ENCODE measurements at regions not wholly inside any gene's neighbourhood (a gene's known extent, or its start where the extent isn't known, plus 50 kb on each side); places are given as distances from the start of the nearest gene placed in this dataset.

DNA sequence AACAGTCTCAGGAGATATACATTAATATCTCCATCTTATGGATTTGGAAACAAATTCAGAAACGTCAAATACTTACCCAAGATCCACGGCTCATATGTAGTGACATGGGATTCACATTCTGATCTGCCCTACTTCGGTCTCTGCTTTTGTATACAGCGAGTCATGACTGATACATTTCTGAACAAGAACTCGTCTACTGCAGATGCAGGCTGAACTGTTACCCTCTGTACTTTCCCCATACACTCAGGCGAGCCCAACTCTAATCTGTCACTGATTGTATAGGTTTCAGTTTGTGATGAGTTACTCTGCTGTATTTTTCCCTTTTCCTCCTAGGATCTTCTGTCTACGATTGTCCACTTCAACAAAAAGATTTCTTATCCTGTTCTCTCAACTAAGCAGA lies 441.6 kb downstream of the CCDC91 start:
- intact Hi-C loops (cut with micrococcal nuclease), result no loop called here
- Mint-ChIP-seq H3K27me3 (no peaks in the 10 kb centered on the region), H3K27ac (no peak overlapping the region), H3K4me3 (no peak overlapping the region), H3K36me3 (ENCODE audit: low read depth) (no peaks in the 10 kb centered on the region), H3K4me1 (no peaks in the 10 kb centered on the region), H3K9me3 (no peaks in the 10 kb centered on the region)
- no peak for DNase-seq

DNA sequence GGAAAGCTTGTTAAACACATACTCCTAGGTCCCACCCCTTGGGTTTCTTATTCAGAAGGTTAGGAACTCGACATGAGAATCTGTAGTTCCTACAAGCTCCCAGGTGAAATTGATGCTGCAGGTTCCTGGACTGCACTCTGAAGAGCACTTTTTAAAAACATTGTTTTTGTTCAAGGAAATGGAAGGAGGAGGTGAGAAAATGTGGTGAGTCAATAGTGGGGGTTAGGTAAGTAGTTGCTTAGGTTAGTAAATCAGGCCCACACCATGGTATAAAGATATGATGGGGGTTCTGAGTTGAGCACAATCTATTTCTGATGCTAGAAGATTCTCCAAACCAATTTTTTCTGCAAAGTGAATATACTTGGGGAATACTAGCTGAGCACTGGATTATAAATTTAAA lies 450.3 kb downstream of the CCDC91 start:
- no peaks in the 10 kb centered on the region for H3K9me3 Mint-ChIP-seq
- H3K27ac Mint-ChIP-seq, result no peak overlapping the region
- no peak for DNase-seq
- intact Hi-C loops (cut with micrococcal nuclease), result no loop called here
- no peak overlapping the region for H3K4me3 Mint-ChIP-seq
- no peaks in the 10 kb centered on the region for H3K36me3 Mint-ChIP-seq (ENCODE audit: low read depth)
- no peaks in the 10 kb centered on the region for H3K4me1 Mint-ChIP-seq
- no peaks in the 10 kb centered on the region for H3K27me3 Mint-ChIP-seq

DNA sequence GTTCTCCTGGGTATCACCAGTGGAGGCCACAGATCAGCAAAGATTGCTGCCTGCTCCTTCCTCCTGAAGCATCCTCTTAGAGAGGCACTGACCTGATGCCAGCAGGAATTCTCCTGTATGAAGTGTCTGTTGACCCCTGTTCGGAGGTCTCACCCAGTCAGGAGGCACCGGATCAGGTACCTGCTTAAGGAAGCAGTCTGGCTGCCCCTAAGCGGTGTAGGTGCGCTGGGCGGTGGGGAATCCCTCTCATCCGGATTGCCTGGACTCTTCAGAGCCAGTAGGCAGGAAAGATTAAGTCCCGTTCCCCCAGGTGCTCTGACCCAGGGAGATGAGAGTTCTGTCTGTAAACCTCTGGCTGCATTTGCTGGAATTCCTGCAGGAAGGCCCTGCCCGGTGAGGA lies 455.2 kb downstream of the CCDC91 start:
- Mint-ChIP-seq H3K36me3 (ENCODE audit: low read depth) (no peaks in the 10 kb centered on the region), H3K4me1 (no peaks in the 10 kb centered on the region), H3K27ac (no peak overlapping the region), H3K9me3 (no peaks in the 10 kb centered on the region), H3K27me3 (no peaks in the 10 kb centered on the region), H3K4me3 (no peak overlapping the region)
- intact Hi-C loops (cut with micrococcal nuclease), result no loop called here
- DNase-seq, result no peak

DNA sequence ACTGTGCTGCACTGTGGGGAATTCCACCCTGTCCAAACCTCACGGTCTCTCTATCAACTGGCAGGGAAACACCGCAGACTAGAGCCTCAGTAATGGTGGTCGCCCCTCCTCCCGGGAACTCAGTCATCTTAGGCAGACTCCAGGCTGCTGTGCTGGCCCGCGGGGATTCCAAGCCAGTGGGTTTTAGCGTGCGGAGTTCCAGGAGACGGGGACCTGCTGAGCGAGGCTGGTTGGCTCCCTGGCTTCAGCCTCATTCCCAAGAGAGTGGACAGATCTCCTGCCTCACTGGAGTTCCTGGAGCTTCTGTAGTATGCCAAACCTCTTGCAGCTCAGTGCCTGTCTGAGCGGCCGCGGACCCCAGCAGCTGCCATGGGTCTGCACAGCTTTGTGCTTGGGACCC lies 455.6 kb downstream of the CCDC91 start:
- Mint-ChIP-seq H3K36me3 (ENCODE audit: low read depth) (no peaks in the 10 kb centered on the region), H3K27me3 (no peaks in the 10 kb centered on the region), H3K27ac (no peak overlapping the region), H3K4me3 (no peak overlapping the region), H3K9me3 (no peaks in the 10 kb centered on the region), H3K4me1 (no peaks in the 10 kb centered on the region)
- intact Hi-C loops (cut with micrococcal nuclease), result no loop called here
- no peak for DNase-seq

DNA sequence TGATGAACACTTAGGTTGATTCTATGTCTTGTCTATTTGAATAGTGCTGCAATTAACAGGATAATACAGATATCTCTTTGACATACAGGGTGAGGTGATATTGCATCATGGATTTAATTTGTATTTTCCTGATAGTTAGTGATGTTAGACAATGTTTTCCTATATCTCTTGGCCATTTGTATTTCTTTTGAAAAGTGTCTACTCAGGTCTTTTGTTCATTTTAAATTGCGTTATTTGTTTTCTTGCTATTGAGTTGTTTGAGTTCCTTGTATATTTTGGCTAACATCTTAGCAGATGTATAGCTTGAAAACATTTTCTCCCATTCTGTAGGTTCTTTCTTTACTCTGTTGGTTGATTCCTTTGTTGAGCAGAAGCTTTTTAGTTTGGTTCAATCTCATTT lies 460.6 kb downstream of the CCDC91 start:
- H3K9me3 Mint-ChIP-seq, result peaks cover 3% of the 10 kb centered on the region
- H3K27me3 Mint-ChIP-seq, result no peaks in the 10 kb centered on the region
- H3K4me1 Mint-ChIP-seq, result no peaks in the 10 kb centered on the region
- no peak overlapping the region for H3K4me3 Mint-ChIP-seq
- H3K27ac Mint-ChIP-seq, result no peak overlapping the region
- no peak for DNase-seq
- intact Hi-C loops (cut with micrococcal nuclease), result no loop called here
- H3K36me3 Mint-ChIP-seq (ENCODE audit: low read depth), result no peaks in the 10 kb centered on the region

DNA sequence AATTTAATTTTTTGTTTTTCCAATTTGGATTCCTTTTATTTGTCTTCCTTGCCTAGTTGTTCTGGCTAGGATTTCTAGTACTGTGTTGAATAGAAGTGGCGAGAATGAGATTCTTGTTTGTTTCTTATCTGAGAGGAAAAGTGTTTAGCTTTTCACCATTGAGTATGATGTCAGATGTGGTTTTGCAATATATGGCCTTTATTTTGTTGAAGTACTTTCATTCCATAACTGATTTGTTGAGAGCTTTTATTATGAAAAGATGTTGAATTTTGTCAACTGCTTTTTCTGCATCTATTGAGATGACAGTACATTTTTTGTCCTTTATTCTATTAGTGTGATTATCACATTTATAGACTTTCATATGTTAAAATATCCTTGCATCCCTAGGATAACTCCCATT lies 462.0 kb downstream of the CCDC91 start:
- Mint-ChIP-seq H3K27ac (no peak overlapping the region), H3K36me3 (ENCODE audit: low read depth) (no peaks in the 10 kb centered on the region), H3K4me3 (no peak overlapping the region), H3K4me1 (no peaks in the 10 kb centered on the region), H3K9me3 (peaks cover 3% of the 10 kb centered on the region), H3K27me3 (no peaks in the 10 kb centered on the region)
- intact Hi-C loops (cut with micrococcal nuclease), result no loop called here
- no peak for DNase-seq

DNA sequence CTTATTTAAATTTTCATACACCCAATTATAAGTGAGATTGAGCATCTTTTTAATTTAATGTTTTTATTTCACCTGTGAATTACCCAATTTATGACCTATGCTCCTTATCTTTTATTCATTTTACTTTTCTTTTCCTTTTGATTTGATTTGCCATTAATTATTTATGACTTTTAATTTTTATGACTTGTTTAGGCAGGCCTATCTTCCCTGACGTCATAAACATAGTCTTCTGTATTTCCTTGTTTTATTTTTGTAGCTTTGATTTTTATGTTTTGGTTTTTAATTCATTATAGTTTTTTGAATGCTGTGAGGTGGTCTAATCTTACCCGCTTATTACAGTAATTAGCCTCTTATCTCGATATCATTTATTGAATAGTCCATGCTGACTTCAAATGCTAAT lies 467.1 kb upstream of the FAR2 start:
- Mint-ChIP-seq H3K4me1 (no peaks in the 10 kb centered on the region), H3K36me3 (ENCODE audit: low read depth) (no peaks in the 10 kb centered on the region), H3K27ac (no peak overlapping the region), H3K9me3 (no peaks in the 10 kb centered on the region), H3K4me3 (no peak overlapping the region), H3K27me3 (no peaks in the 10 kb centered on the region)
- intact Hi-C loops (cut with micrococcal nuclease), result no loop called here
- no peak for DNase-seq

DNA sequence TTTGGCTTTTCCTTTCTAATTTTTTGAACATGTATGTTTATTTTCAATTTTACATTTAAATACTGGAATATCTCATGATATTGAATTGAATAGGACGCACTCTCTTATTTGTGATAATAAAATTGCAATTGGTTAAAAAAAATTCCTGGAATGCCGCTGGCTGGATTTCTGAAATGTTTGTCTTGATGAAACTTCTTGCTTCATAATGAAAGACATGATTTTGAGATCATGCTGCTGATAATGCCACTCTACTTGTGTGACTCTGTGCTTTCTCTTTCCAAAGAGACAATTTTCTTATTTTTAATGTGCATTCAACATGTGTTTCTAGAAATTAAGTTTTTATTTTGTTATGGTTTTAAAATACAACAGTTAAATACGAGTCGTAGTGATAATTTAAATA lies 465.7 kb upstream of the FAR2 start:
- no peaks in the 10 kb centered on the region for H3K4me1 Mint-ChIP-seq
- intact Hi-C loops (cut with micrococcal nuclease), result no loop called here
- no peaks in the 10 kb centered on the region for H3K27me3 Mint-ChIP-seq

DNA sequence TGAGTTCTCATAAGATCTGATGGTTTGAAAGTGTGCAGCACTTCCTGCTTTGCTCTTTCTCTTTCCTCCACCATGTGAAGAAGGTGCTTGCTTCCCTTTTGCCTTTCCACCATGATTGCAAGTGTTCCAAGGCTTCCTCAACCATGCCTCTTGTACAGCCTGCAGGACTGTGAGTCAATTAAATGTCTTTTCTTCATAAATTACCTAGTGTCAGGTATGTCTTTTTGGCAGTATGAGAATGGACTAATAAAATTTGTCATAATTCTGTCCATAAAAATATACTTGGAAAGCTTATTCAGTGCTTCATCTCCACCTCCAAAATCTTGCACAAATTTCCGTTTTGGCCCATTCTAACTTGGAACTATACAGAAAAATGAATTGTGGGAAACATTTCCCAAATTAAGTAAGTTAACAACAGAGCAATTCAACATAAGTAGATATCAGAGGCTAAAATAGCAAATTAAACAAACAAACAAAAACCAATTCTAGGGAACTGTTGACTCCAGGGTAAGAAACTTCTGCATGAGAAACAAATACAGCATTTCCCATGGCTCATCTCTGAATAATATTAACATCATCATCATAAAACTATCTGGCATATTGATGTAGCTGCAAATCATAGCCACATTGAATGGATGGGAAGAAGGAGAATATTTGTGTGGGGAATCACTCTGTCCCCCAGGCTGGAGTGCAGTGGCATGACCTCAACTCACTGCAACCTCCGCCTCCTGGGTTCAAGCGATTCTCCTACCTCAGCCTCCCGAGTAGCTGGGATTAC lies 459.5 kb upstream of the FAR2 start:
- Mint-ChIP-seq H3K9me3 (no peaks in the 10 kb centered on the region), H3K27ac (no peak overlapping the region), H3K27me3 (no peaks in the 10 kb centered on the region), H3K36me3 (ENCODE audit: low read depth) (no peaks in the 10 kb centered on the region), H3K4me3 (no peak overlapping the region), H3K4me1 (no peaks in the 10 kb centered on the region)
- intact Hi-C loops (cut with micrococcal nuclease), result no loop called here
- no peak for DNase-seq

More for the DNA sequence above, 465.7 kb upstream of the FAR2 start:
- no peak for DNase-seq
- H3K4me3 Mint-ChIP-seq, result no peak overlapping the region
- H3K9me3 Mint-ChIP-seq, result no peaks in the 10 kb centered on the region
- no peak overlapping the region for H3K27ac Mint-ChIP-seq
- no peaks in the 10 kb centered on the region for H3K36me3 Mint-ChIP-seq (ENCODE audit: low read depth)

DNA sequence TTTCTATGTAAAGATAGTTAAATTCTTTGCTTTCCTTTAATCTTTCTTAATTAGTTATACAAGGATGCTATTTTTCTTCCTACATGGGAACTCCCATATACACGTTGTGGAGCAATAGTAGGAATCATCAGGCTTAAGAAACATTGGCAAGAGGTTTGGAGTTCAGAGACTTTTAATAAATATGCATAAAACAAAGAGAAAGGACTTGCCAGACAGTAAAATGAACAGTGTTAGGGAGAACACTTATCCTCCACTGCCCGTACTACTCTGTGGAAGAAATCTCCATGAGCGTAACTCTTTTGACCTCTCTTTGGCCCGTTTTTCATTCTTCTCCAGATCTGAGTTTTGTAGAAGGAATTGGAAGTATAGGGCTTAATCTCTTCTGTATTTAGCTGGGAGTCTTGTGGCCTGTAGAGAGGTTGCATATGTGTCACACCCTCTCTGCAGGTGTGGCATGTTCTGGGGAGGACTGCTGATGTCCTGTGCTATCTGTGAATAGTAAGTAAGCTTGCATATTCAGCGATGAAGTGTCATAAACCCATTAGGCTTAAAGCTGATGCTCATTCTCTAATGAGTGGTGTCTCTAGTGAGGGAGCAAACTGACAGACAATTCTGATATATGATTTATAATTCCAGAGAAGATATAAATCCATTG lies 455.4 kb upstream of the FAR2 start:
- DNase-seq, result no peak
- no peak overlapping the region for H3K4me3 Mint-ChIP-seq
- H3K27ac Mint-ChIP-seq, result no peak overlapping the region
- H3K4me1 Mint-ChIP-seq, result no peaks in the 10 kb centered on the region
- H3K27me3 Mint-ChIP-seq, result no peaks in the 10 kb centered on the region
- intact Hi-C loops (cut with micrococcal nuclease), result no loop called here
- H3K36me3 Mint-ChIP-seq (ENCODE audit: low read depth), result no peaks in the 10 kb centered on the region
- no peaks in the 10 kb centered on the region for H3K9me3 Mint-ChIP-seq

DNA sequence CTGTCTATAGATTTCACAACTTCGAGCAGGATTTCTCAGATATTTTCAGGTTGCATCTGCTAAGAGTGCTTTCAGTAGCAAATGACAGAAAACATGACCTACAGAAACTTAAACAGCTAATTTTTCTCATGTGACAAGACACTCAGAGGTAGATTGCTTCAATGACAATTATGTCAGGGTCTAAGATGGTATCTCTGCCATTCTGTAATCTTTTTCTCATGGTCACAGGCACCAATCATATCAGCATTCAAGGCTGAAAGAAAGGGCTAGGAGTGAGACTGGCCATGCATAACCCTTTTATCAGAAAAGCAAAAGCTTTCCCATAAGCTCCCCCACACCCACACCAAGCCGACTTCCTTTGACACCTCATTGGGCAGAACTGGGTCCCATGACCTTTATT lies 450.5 kb upstream of the FAR2 start:
- Mint-ChIP-seq H3K9me3 (no peaks in the 10 kb centered on the region), H3K27me3 (no peaks in the 10 kb centered on the region), H3K27ac (no peak overlapping the region), H3K36me3 (ENCODE audit: low read depth) (no peaks in the 10 kb centered on the region), H3K4me1 (no peaks in the 10 kb centered on the region), H3K4me3 (no peak overlapping the region)
- no peak for DNase-seq
- intact Hi-C loops (cut with micrococcal nuclease), result no loop called here

DNA sequence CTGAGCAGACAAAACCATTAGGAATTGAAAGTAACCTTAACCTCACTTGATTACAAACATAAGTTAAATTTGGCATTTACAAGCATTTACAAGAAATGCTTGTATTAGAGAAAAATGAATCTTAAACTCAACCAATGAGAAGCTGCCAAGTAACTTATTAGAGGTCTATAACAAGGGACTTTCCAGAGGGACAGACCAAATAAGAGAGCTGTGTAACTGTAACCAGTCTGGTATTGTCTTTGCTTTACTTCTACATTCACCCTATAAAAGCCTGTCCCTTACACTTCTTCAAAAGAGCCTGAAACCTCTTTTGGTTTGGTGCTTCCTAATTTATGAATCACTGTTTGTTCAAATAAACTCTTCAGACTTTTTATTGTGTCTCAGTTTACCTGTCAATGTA lies 450.0 kb upstream of the FAR2 start:
- Mint-ChIP-seq H3K36me3 (ENCODE audit: low read depth) (no peaks in the 10 kb centered on the region), H3K9me3 (no peaks in the 10 kb centered on the region), H3K4me3 (no peak overlapping the region), H3K27ac (no peak overlapping the region), H3K27me3 (no peaks in the 10 kb centered on the region), H3K4me1 (no peaks in the 10 kb centered on the region)
- intact Hi-C loops (cut with micrococcal nuclease), result no loop called here
- DNase-seq, result no peak

DNA sequence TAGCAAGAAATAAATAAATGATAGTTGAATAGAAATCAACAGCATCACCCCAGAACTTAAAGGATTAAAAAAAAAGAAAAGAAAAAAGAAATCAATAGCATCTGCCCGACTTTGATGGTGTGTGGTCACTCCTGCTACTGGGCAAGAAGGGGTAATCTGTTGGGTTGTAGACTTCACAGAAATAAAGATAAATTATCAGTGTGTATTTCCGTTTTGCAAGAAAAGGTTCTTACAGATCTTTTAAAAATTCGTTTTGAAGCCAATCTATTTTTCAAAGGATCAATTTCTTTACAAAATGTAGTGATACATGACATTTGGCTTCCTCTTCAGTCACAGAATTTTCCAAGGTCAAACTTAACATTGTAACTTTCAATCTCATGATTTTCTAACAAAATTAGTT lies 448.9 kb upstream of the FAR2 start:
- Mint-ChIP-seq H3K9me3 (no peaks in the 10 kb centered on the region), H3K4me3 (no peak overlapping the region), H3K27ac (no peak overlapping the region), H3K27me3 (no peaks in the 10 kb centered on the region), H3K36me3 (ENCODE audit: low read depth) (no peaks in the 10 kb centered on the region), H3K4me1 (no peaks in the 10 kb centered on the region)
- DNase-seq, result no peak
- intact Hi-C loops (cut with micrococcal nuclease), result no loop called here

DNA sequence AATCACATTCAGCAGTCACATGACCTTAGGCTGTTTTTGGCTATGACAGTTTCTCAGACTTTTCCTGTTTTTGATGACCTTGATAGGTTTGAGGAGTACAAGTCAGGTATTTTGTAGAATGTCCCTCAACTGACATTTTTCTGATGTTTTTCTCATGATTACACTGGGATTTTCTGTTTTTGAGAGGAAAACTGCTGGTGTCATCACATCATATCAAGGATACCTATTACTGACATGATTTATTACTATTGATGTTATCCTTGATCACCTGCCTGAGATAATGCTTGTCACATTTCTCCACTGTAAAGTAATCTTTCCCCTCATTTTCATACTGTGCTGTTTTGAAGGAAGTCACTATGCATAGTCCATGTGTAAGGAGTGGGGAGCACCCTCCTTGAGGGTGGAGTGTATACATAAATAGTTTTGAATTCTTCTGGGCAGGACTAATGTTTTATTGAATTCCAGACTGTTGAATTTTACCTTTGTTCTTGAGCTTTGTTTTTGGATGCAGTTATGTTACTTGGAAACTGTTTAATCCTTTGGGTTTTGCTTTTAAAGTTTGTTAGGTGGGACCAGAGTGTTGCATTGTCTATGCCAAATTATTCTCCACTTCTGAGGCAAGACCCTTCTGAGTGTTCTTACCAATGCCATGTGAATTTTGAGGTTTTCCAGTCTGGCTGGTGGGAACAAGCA lies 444.5 kb upstream of the FAR2 start:
- Mint-ChIP-seq H3K36me3 (ENCODE audit: low read depth) (no peaks in the 10 kb centered on the region), H3K9me3 (peaks cover 8% of the 10 kb centered on the region), H3K4me1 (no peaks in the 10 kb centered on the region), H3K27me3 (no peaks in the 10 kb centered on the region), H3K4me3 (no peak overlapping the region), H3K27ac (no peak overlapping the region)
- DNase-seq, result no peak
- intact Hi-C loops (cut with micrococcal nuclease), result no loop called here
